ENCODE measurements at regions not wholly inside any gene's neighbourhood (a gene's known extent, or its start where the extent isn't known, plus 50 kb on each side); places are given as distances from the start of the nearest gene placed in this dataset.

GRCh38 chr4:107276052-107276451 lies 239.9 kb upstream of the DKK2 start:
- no peak for TF ChIP-seq CTCF (conservative IDR thresholded peaks at IDR 0.05; ENCODE audit: low read depth, low read length)
- DNase-seq (ENCODE audit: low read depth): no peak

GRCh38 chr4:107275225-107275624 lies 239.1 kb upstream of the DKK2 start:
- TF ChIP-seq CTCF (conservative IDR thresholded peaks at IDR 0.05; ENCODE audit: low read depth, low read length): no peak
- no peak for DNase-seq (ENCODE audit: low read depth)
- H3K4me3 ChIP-seq (ENCODE audit: low read depth, low read length): no peak overlapping the region

More at GRCh38 chr4:107276052-107276451, 239.9 kb upstream of the DKK2 start:
- no peak overlapping the region for H3K4me3 ChIP-seq (ENCODE audit: low read depth, low read length)

- DNase-seq (ENCODE audit: low read depth): no peak
- TF ChIP-seq CTCF (conservative IDR thresholded peaks at IDR 0.05; ENCODE audit: low read depth, low read length): no peak
Observed at GRCh38 chr4:107270614-107271013, 234.5 kb upstream of the DKK2 start.

GRCh38 chr4:107269175-107269574 lies 233.1 kb upstream of the DKK2 start:
- TF ChIP-seq CTCF (conservative IDR thresholded peaks at IDR 0.05; ENCODE audit: low read depth, low read length): no peak
- no peak overlapping the region for H3K4me3 ChIP-seq (ENCODE audit: low read depth, low read length)
- no peak for DNase-seq (ENCODE audit: low read depth)

More at GRCh38 chr4:107270614-107271013, 234.5 kb upstream of the DKK2 start:
- no peak overlapping the region for H3K4me3 ChIP-seq (ENCODE audit: low read depth, low read length)

GRCh38 chr4:107265859-107266258 lies 229.7 kb upstream of the DKK2 start:
- DNase-seq (ENCODE audit: low read depth): no peak
- no peak for TF ChIP-seq CTCF (conservative IDR thresholded peaks at IDR 0.05; ENCODE audit: low read depth, low read length)
- H3K4me3 ChIP-seq (ENCODE audit: low read depth, low read length): no peak overlapping the region

GRCh38 chr4:107261241-107261874 lies 225.2 kb upstream of the DKK2 start:
- no peak for DNase-seq (ENCODE audit: low read depth)
- H3K4me3 ChIP-seq (ENCODE audit: low read depth, low read length): no peak overlapping the region
- no peak for TF ChIP-seq CTCF (conservative IDR thresholded peaks at IDR 0.05; ENCODE audit: low read depth, low read length)

GRCh38 chr4:107258359-107258758 lies 222.2 kb upstream of the DKK2 start:
- peak; percentile 28 for DNase-seq (ENCODE audit: low read depth)
- no peak overlapping the region for H3K4me3 ChIP-seq (ENCODE audit: low read depth, low read length)
- no peak for TF ChIP-seq CTCF (conservative IDR thresholded peaks at IDR 0.05; ENCODE audit: low read depth, low read length)

All from choroid plexus epithelial cell (primary cell).